ENCODE measurements at regions not wholly inside any gene's neighbourhood (a gene's known extent, or its start where the extent isn't known, plus 50 kb on each side); places are given as distances from the start of the nearest gene placed in this dataset.

GRCh38 chr2:237184919-237185552 lies 99.3 kb downstream of the COPS8 start:
- TF ChIP-seq, protein P1, sequence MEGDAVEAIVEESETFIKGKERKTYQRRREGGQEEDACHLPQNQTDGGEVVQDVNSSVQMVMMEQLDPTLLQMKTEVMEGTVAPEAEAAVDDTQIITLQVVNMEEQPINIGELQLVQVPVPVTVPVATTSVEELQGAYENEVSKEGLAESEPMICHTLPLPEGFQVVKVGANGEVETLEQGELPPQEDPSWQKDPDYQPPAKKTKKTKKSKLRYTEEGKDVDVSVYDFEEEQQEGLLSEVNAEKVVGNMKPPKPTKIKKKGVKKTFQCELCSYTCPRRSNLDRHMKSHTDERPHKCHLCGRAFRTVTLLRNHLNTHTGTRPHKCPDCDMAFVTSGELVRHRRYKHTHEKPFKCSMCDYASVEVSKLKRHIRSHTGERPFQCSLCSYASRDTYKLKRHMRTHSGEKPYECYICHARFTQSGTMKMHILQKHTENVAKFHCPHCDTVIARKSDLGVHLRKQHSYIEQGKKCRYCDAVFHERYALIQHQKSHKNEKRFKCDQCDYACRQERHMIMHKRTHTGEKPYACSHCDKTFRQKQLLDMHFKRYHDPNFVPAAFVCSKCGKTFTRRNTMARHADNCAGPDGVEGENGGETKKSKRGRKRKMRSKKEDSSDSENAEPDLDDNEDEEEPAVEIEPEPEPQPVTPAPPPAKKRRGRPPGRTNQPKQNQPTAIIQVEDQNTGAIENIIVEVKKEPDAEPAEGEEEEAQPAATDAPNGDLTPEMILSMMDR (conservative IDR thresholded peaks at IDR 0.05; ENCODE audit: control insufficient read depth, insufficient read depth, low read depth, low read length) = no peak
- no peak overlapping the region for H3K4me3 ChIP-seq (ENCODE audit: control insufficient read depth, low read depth, low read length)
- no peak for DNase-seq (ENCODE audit: low read depth)

GRCh38 chr2:237185553-237185925 lies 99.8 kb downstream of the COPS8 start:
- no peak overlapping the region for H3K4me3 ChIP-seq (ENCODE audit: control insufficient read depth, low read depth, low read length)
- TF ChIP-seq, protein P1 (conservative IDR thresholded peaks at IDR 0.05; ENCODE audit: control insufficient read depth, insufficient read depth, low read depth, low read length) = no peak
- no peak for DNase-seq (ENCODE audit: low read depth)

DNA sequence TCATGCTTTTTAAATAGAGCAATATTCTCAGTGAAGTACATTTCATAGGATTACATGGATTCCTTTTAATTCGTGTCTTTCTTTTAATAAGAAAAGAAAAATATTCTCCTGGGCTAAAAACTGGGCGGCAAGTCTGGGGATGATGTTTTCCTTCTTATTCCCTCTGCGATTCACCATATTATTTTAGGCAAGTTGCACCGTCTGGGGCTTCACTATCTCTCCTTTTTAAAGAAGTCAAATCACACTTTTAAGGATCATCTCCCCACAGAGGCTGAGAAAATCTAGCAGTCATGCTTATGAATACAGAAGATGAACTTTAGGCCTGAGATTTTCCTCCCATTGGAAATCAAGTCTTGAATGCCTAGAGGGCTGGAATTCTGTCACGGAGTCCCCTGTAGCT lies 104.1 kb downstream of the COPS8 start:
- no peak for DNase-seq (ENCODE audit: low read depth)
- H3K4me3 ChIP-seq (ENCODE audit: control insufficient read depth, low read depth, low read length) = no peak overlapping the region
- TF ChIP-seq, protein P1 (conservative IDR thresholded peaks at IDR 0.05; ENCODE audit: control insufficient read depth, insufficient read depth, low read depth, low read length) = no peak

- TF ChIP-seq, protein P1 (conservative IDR thresholded peaks at IDR 0.05; ENCODE audit: control insufficient read depth, insufficient read depth, low read depth, low read length) = no peak
- no peak for DNase-seq (ENCODE audit: low read depth)
- no peak overlapping the region for H3K4me3 ChIP-seq (ENCODE audit: control insufficient read depth, low read depth, low read length)
These were observed 105.5 kb downstream of the COPS8 start for GRCh38 chr2:237190966-237191713.

GRCh38 chr2:237191714-237192081 lies 106.0 kb downstream of the COPS8 start:
- TF ChIP-seq, protein P1 (conservative IDR thresholded peaks at IDR 0.05; ENCODE audit: control insufficient read depth, insufficient read depth, low read depth, low read length) = peak; percentile 12
- H3K4me3 ChIP-seq (ENCODE audit: control insufficient read depth, low read depth, low read length) = no peak overlapping the region
- peak; percentile 45 for DNase-seq (ENCODE audit: low read depth)

DNA sequence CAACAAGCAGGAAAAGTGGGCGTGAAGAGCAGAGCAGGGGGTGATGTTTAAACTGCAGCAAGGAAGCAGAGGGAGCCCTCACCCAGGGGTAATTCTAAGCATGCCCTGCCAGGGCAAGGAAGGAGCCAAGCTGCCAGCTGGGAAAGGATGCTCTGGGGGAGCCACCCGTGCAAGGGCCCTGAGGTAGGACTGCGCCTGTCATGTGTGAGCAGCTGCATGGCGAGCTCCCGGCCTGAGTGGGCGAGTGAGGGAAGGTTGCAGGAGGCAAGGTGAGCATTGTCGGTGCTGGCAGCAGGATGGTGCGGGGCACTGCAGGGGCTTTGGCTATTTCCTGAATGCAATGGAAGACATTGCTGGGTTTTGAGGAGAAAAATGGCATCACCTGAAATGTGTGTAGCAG lies 107.2 kb downstream of the COPS8 start:
- DNase-seq (ENCODE audit: low read depth) = no peak
- no peak overlapping the region for H3K4me3 ChIP-seq (ENCODE audit: control insufficient read depth, low read depth, low read length)
- TF ChIP-seq, protein P1 (conservative IDR thresholded peaks at IDR 0.05; ENCODE audit: control insufficient read depth, insufficient read depth, low read depth, low read length) = no peak

Data from fibroblast of mammary gland (primary cell).